SW480 (cell line): ENCODE measurements at regions not wholly inside any gene's neighbourhood (a gene's known extent, or its start where the extent isn't known, plus 50 kb on each side); places are given as distances from the start of the nearest gene placed in this dataset.
"Not testable (repeated sequence)": the region's sequence is repeated elsewhere in the genome, so short reads cannot be mapped to it uniquely, and the experiment has no call there.

Source experiments
- DNase-seq: peaks from one replicate; pipeline ENCODE4 v3.0.0-alpha.2; 2016; ENCODE audit warnings: low spot score

- no peak for DNase-seq
These were observed 57.4 kb upstream of the PRSS16 start for GRCh38 chr6:27190126-27190525.

GRCh38 chr6:27194453-27194852 lies 53.0 kb upstream of the PRSS16 start:
- DNase-seq: not testable (repeated sequence)

GRCh38 chr6:27195547-27195946 lies 52.0 kb upstream of the PRSS16 start:
- DNase-seq: not testable (repeated sequence)
